SK-N-MC (cell line): ENCODE measurements at regions not wholly inside any gene's neighbourhood (a gene's known extent, or its start where the extent isn't known, plus 50 kb on each side); places are given as distances from the start of the nearest gene placed in this dataset.

Experiments
- EZH2 ChIP-seq: fragments of 200-600 bp; sonication (generic); IDR thresholded peaks from one replicate; pipeline ENCODE4 v1.6.1; 2017; ENCODE audit warnings: antibody characterized with exemption
- FOXP2 ChIP-seq: optimal IDR thresholded peaks from 2 replicates; pipeline ENCODE3; 2011; ENCODE audit warnings: mild to moderate bottlenecking, moderate library complexity; ENCODE audit not compliant: insufficient read depth; ENCODE audit errors: extremely low read length, control extremely low read depth
- POLR2AphosphoS5 ChIP-seq: IDR thresholded peaks from 2 replicates; pipeline ENCODE4 v1.6.1; 2012; ENCODE audit warnings: mild to moderate bottlenecking, low read depth, low read length, borderline replicate concordance

DNA sequence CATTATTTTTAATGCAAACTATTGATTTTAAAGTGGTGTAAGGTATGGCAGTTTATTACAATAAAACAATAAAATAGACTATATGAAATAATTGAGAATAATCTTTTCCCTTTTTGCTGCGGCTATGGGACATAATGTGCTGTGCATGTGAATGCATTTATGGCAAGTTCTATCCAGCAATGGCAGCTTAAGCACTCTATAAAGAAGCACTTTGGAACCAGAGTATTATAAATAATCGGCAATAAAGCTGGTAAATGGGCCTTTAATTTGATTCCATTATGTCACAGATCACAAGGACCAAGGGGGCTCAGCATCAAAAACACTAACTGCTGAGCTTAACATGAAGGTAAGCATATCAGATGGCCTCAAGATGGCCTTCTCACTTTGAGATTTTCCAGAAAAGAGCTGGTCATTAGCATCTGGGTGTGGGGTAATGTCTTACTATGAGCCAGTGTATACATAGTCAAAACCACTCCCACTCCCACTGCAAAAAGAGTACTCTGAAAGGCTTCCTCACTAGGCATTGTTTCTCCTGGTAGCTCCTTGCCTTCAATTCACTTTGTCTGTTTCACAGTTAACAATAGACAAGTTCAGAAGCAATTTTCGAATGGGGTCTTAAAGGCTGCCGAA, 97.1 kb upstream of the ASTN2 start:
- TF ChIP-seq EZH2 (no peak), POLR2AphosphoS5 (no peak), FOXP2 (no peak)
